Neural crest cell (in vitro differentiated cells): ENCODE measurements at regions not wholly inside any gene's neighbourhood (a gene's known extent, or its start where the extent isn't known, plus 50 kb on each side); places are given as distances from the start of the nearest gene placed in this dataset.

Experiments
- DNase-seq: peaks from one replicate; pipeline ENCODE4 v3.0.0; 2021; ENCODE audit warnings: low read depth, mixed read lengths, low spot score
- H3K27ac Mint-ChIP-seq: one replicate; pipeline ENCODE4 v1.8.0; 2021; ENCODE audit warnings: mild to moderate bottlenecking, mixed read lengths; ENCODE audit not compliant: unreplicated experiment
- H3K27me3 Mint-ChIP-seq: 2 replicates; pipeline ENCODE4 v1.8.0; 2021; ENCODE audit warnings: low read depth, mild to moderate bottlenecking, mixed read lengths
- H3K36me3 Mint-ChIP-seq: 2 replicates; pipeline ENCODE4 v1.8.0; 2021; ENCODE audit warnings: low read depth, mild to moderate bottlenecking, mixed read lengths
- H3K4me1 Mint-ChIP-seq: 2 replicates; pipeline ENCODE4 v1.8.0; 2021; ENCODE audit warnings: mixed read lengths
- H3K4me3 Mint-ChIP-seq: one replicate; pipeline ENCODE4 v1.8.0; 2021; ENCODE audit warnings: mild to moderate bottlenecking, mixed read lengths
- H3K9me3 Mint-ChIP-seq: 2 replicates; pipeline ENCODE4 v1.8.0; 2021; ENCODE audit warnings: mixed read lengths
- TF ChIP-seq, protein P1 (sequence below): fragments of 200-600 bp; sonication (generic); conservative IDR thresholded peaks from 2 replicates; pipeline ENCODE4 v1.5.0; 2021; ENCODE audit warnings: antibody characterized with exemption, mild to moderate bottlenecking

DNA sequence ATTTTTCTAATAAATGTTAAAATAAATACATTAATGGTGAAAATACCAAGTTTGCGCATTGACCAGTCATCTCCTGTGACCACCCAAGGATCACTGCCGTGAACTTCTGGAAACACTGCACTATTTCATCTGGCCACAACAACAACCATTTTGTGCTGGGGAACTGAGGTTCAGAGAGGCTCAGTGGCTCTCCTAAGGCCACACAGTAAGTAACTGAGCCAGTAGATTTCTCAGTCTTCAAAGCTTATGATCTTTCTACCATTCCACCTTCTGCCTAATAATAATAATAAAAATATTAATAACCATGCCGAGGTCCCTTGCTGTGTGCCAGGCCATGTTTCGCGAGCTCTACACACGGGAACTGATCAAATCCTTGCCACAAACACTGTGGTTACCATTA, 182.0 kb downstream of the IRF8 start:
- Mint-ChIP-seq H3K27ac (no peak overlapping the region), H3K9me3 (no peaks in the 10 kb centered on the region), H3K4me3 (no peak overlapping the region), H3K36me3 (no peaks in the 10 kb centered on the region), H3K4me1 (peaks cover 6% of the 10 kb centered on the region), H3K27me3 (peaks cover 41% of the 10 kb centered on the region)
- TF ChIP-seq, protein P1, sequence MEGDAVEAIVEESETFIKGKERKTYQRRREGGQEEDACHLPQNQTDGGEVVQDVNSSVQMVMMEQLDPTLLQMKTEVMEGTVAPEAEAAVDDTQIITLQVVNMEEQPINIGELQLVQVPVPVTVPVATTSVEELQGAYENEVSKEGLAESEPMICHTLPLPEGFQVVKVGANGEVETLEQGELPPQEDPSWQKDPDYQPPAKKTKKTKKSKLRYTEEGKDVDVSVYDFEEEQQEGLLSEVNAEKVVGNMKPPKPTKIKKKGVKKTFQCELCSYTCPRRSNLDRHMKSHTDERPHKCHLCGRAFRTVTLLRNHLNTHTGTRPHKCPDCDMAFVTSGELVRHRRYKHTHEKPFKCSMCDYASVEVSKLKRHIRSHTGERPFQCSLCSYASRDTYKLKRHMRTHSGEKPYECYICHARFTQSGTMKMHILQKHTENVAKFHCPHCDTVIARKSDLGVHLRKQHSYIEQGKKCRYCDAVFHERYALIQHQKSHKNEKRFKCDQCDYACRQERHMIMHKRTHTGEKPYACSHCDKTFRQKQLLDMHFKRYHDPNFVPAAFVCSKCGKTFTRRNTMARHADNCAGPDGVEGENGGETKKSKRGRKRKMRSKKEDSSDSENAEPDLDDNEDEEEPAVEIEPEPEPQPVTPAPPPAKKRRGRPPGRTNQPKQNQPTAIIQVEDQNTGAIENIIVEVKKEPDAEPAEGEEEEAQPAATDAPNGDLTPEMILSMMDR: no peak
- no peak for DNase-seq

DNA sequence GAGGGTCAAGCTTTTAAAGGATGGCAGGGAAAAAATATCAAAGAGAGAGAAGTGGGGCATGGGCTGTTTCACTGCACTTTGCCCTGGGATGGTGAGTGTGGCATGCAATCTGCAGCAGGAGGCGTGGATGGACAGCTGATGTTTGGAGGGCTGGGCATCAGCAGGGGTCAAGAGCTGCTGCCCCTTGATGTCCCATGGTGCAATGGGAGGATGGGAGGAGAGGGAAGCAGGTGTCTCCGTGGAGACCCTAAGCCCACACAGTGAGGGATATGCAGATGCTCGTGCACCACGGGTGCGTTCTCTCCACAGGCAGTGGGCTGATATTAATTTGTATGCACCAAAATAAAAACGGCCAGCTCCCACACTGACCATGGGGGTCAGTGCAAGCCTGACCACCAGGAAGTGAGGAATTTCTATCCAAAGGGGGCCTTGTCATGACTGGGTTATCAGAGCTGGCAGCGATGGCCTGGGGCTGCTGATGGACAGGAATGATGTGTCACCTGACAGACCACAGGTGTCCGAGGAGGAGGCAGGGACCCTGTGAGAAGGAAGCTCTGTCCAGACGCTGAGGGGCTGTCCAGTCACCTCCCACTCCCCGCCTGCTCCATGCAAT, 183.6 kb downstream of the IRF8 start:
- Mint-ChIP-seq H3K36me3 (no peaks in the 10 kb centered on the region), H3K27ac (no peak overlapping the region), H3K27me3 (peaks cover 36% of the 10 kb centered on the region), H3K4me3 (no peak overlapping the region), H3K4me1 (peaks cover 6% of the 10 kb centered on the region), H3K9me3 (no peaks in the 10 kb centered on the region)
- DNase-seq: no peak
- TF ChIP-seq, protein P1: no peak

DNA sequence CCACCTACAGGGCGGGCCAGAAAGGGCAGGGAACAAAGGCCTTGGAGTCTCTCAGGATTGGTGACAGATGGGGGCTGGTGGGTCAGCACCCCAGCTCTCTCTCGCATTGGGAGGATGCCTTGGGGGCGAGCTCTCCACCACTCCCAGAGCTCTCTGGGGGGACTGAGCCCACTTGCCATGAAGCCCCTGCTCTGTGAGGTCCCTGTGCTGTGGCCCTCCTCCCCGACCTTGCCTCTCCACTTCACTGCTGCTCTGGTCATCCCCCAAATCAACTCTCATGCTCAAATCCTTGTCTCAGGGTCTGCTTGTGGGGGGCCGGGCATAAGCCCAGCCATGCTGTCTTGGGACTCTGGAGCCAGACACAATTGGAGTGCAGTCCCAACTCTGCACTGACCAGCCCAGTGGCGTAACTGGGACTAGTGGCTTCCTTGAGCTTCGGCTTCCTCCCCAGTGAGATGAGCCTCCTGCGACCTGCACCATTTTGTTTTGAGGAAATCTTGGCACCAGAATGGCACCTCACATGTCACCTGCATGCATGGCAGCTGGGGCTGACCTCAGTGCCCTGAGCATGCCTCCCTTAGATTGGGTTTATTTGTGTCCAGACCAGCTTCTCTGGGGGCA, 184.5 kb downstream of the IRF8 start:
- peaks cover 6% of the 10 kb centered on the region for H3K4me1 Mint-ChIP-seq
- DNase-seq: no peak
- H3K27ac Mint-ChIP-seq: peak overlapping the region; percentile 47
- no peaks in the 10 kb centered on the region for H3K36me3 Mint-ChIP-seq
- peaks cover 30% of the 10 kb centered on the region for H3K27me3 Mint-ChIP-seq
- no peak overlapping the region for H3K4me3 Mint-ChIP-seq
- no peaks in the 10 kb centered on the region for H3K9me3 Mint-ChIP-seq
- TF ChIP-seq, protein P1: no peak

DNA sequence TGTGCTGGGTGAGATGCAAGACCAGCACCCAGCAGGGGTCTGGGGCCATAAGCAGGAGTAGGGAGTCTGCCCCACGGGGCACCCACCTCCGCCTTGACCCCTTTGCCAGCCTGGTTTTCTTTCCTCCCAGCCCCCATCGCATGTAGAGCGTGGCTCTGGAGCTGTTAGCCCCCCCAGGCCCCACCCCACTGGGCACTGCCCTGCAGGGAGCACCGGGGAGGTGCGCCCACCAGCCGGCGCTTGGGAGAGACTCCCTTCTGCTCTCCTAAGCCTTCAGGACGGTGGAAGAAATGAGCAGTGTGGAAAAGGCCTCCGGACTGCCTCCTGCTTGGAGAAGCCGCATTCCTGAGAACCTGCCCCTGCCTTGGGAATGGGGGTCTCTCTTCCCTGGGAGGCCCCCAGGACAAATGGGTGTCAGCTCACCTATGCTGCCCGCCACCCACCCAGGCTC, 186.2 kb downstream of the IRF8 start:
- H3K9me3 Mint-ChIP-seq: no peaks in the 10 kb centered on the region
- H3K27ac Mint-ChIP-seq: no peak overlapping the region
- no peaks in the 10 kb centered on the region for H3K36me3 Mint-ChIP-seq
- H3K4me1 Mint-ChIP-seq: peaks cover 10% of the 10 kb centered on the region
- DNase-seq: no peak
- no peak overlapping the region for H3K4me3 Mint-ChIP-seq
- TF ChIP-seq, protein P1: no peak
- peaks cover 18% of the 10 kb centered on the region for H3K27me3 Mint-ChIP-seq

DNA sequence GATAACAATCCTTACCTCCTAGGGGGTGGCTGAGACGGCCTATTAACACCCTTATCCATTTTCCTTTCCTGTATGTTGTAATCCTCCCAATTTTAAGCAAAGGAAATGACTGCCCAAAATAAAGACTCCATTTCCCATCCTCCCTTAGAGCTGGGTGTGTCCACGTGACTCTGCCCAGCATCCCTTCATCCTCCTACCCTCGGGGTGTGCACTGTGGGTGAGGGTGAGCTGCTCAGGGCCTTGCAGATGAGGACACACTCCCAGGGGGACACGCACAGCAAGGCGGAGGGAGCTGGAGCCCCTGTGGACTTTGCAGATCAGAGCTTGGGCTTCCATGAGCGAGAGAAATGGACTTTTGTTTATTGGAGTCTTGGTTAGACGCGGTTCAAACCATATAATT, 186.8 kb downstream of the IRF8 start:
- TF ChIP-seq, protein P1: no peak
- H3K36me3 Mint-ChIP-seq: no peaks in the 10 kb centered on the region

More for the DNA sequence above, 186.8 kb downstream of the IRF8 start:
- Mint-ChIP-seq H3K27me3 (peaks cover 12% of the 10 kb centered on the region), H3K9me3 (no peaks in the 10 kb centered on the region), H3K4me3 (no peak overlapping the region), H3K27ac (no peak overlapping the region), H3K4me1 (peaks cover 16% of the 10 kb centered on the region)
- no peak for DNase-seq
